Small intestine (tissue), 7 donors: ENCODE measurements at regions not wholly inside any gene's neighbourhood (a gene's known extent, or its start where the extent isn't known, plus 50 kb on each side); places are given as distances from the start of the nearest gene placed in this dataset.

ENCODE experiments used
- DNase-seq, 2 donors: peaks; one replicate each; pipeline versions ENCODE4 v3.0.0 to v3.0.0-alpha.2; 2013
- FAIRE-seq: peaks from 2 replicates; lab custom pipeline; 2012; peaks lifted over from hg19 to GRCh38; lab: Jason Lieb, UNC
- H3K27ac ChIP-seq, 3 donors: one replicate each; pipeline ENCODE4 v1.5.1; 2013; ENCODE audit warnings: low read length in 2 of 3, mild to moderate bottlenecking in 2 of 3, control low read depth in 1 of 3, inconsistent platforms in 1 of 3, low read depth in 1 of 3, moderate library complexity in 1 of 3
- H3K27me3 ChIP-seq, 3 donors: one replicate each; pipeline ENCODE4 v1.6.1; 2013; ENCODE audit warnings: low read length in 3 of 3, inconsistent platforms in 1 of 3; ENCODE audit not compliant: control insufficient read depth in 3 of 3, insufficient read depth in 3 of 3
- H3K36me3 ChIP-seq, 3 donors: one replicate each; pipeline ENCODE4 v1.6.1; 2013; ENCODE audit warnings: low read length in 3 of 3, inconsistent platforms in 1 of 3, low read depth in 1 of 3, mild to moderate bottlenecking in 1 of 3, moderate library complexity in 1 of 3; ENCODE audit not compliant: control insufficient read depth in 3 of 3, insufficient read depth in 2 of 3
- H3K4me1 ChIP-seq, 3 donors: one replicate each; pipeline ENCODE4 v1.6.1; 2013; ENCODE audit warnings: low read length in 2 of 3, inconsistent platforms in 1 of 3, low read depth in 1 of 3, mild to moderate bottlenecking in 1 of 3, moderate library complexity in 1 of 3; ENCODE audit not compliant: control insufficient read depth in 3 of 3, insufficient read depth in 2 of 3
- H3K4me3 ChIP-seq, 3 donors: one replicate each; pipeline ENCODE4 v1.5.1; 2013; ENCODE audit warnings: low read length in 3 of 3, control low read depth in 1 of 3, inconsistent platforms in 1 of 3, low read depth in 1 of 3, mild to moderate bottlenecking in 1 of 3, moderate library complexity in 1 of 3
- H3K9me3 ChIP-seq, 2 donors: one replicate each; pipeline ENCODE4 v1.6.1; 2013; ENCODE audit warnings: low read depth in 1 of 2, low read length in 1 of 2; ENCODE audit not compliant: control insufficient read depth in 2 of 2, insufficient read depth in 1 of 2
- WGBS, 3 donors: extraction: QIAGEN DNeasy Blood & Tissue Kit; methylation state at CpG; one replicate each; pipeline ENCODE4 v1.1.7; 2013; 5-methylcytosine and 5-hydroxymethylcytosine counted together
- donor health status: healthy with polysubstance abuse.
- donor health status: control.
- donor health status: control.
- donor health status: Bipolar disorder and iron deficiency.
- donor health status: healthy.

GRCh38 chr2:120785228-120785966, 49.7 kb downstream of the GLI2 start:
- WGBS, 3 donors = 78 to 83% (median 80%) methylated on average over 8 to 10 of the region's 10 CpGs
- H3K4me1 ChIP-seq = peaks cover 0 to 29% (median 0%) of the 10 kb centered on the region in 3 donors
- no peaks in the 10 kb centered on the region for H3K9me3 ChIP-seq
- FAIRE-seq (no peak), DNase-seq (no peak)
- H3K27me3 ChIP-seq = peaks cover 0 to 8% (median 0%) of the 10 kb centered on the region in 3 donors
- no peak overlapping the region for H3K27ac ChIP-seq
- H3K4me3 ChIP-seq = no peak overlapping the region
- peaks cover 0 to 2% (median 0%) of the 10 kb centered on the region in 3 donors for H3K36me3 ChIP-seq

DNA sequence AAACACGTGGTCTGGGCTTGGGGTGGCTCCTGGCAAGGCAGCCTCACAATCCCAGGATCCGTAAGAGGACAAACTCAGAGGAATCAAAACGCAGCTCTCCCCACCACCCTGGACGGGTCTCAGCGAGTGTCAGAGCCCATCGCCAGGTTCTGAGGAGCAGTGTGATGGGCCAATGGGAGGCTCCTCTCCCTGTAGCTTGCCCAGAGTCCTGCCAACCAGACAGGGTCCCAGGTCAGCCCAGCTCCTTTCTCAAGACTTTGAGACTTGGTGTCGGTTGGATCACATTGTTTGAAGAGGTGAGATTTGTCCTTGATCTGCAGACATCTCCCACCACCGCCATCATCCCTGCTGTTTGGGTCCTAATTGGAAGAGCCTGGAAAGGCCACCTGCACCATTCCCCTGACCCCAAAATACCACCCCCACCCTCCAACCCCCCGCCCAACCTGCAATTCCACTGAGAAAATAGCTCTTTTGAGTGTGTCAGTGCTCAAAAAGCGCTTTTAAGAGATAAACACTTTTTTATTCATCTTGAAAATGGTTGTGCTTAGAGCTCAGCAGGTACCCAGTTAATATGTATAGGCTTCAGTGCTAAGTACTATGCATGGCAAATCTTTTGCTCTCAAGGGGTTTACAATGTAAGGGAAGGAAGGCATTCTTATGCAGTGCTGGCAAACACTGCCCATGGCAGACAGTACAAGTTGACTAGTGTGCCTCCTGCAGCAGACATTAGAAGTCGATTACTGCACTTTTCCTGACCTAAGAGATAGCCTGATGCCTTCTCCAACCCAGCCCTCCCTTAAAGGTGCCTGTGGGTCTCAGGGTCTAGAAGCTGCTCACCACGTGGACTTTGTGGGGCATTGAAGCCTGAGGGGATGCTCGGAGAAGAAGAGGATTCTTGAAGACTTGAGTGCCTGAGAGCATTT, 50.6 kb downstream of the GLI2 start:
- no peak overlapping the region for H3K4me3 ChIP-seq
- no peak for DNase-seq
- peak overlapping the region in 1 of 3 donors; percentile 87 for H3K27ac ChIP-seq
- no peak for FAIRE-seq
- peaks cover 0 to 29% (median 0%) of the 10 kb centered on the region in 3 donors for H3K4me1 ChIP-seq
- no peaks in the 10 kb centered on the region for H3K9me3 ChIP-seq
- 87 to 88% (median 87%) methylated on average over 13 of the region's 13 CpGs for WGBS, 3 donors
- H3K27me3 ChIP-seq = peaks cover 0 to 7% (median 0%) of the 10 kb centered on the region in 3 donors
- peaks cover 0 to 2% (median 0%) of the 10 kb centered on the region in 3 donors for H3K36me3 ChIP-seq

GRCh38 chr2:120787111-120787821, 51.6 kb downstream of the GLI2 start:
- H3K27ac ChIP-seq = peak overlapping the region in 1 of 3 donors; percentile 87
- no peak overlapping the region for H3K4me3 ChIP-seq
- no peaks in the 10 kb centered on the region for H3K9me3 ChIP-seq
- FAIRE-seq = no peak
- peaks cover 0 to 7% (median 0%) of the 10 kb centered on the region in 3 donors for H3K27me3 ChIP-seq
- peaks cover 0 to 2% (median 0%) of the 10 kb centered on the region in 3 donors for H3K36me3 ChIP-seq
- WGBS, 3 donors = 67 to 81% (median 75%) methylated on average over 15 of the region's 15 CpGs
- peak in 1 of 2 donors; percentile 71 for DNase-seq
- H3K4me1 ChIP-seq = peaks cover 0 to 29% (median 0%) of the 10 kb centered on the region in 3 donors

- Histone ChIP-seq H3K27me3 (peaks cover 0 to 3% (median 0%) of the 10 kb centered on the region in 3 donors), H3K4me1 (peaks cover 0 to 29% (median 0%) of the 10 kb centered on the region in 3 donors), H3K4me3 (no peak overlapping the region), H3K27ac (peak overlapping the region in 1 of 3 donors; percentile 87), H3K36me3 (peaks cover 0 to 2% (median 0%) of the 10 kb centered on the region in 3 donors), H3K9me3 (no peaks in the 10 kb centered on the region)
- WGBS, 3 donors = 40 to 58% (median 51%) methylated on average over 10 of the region's 10 CpGs
- DNase-seq (peak; percentile 70 to 73), FAIRE-seq (no peak)
Measured at GRCh38 chr2:120787822-120788700, 52.4 kb downstream of the GLI2 start.

GRCh38 chr2:120791243-120791961, 55.7 kb downstream of the GLI2 start:
- DNase-seq = no peak
- 85 to 87% (median 86%) methylated on average over 14 of the region's 14 CpGs for WGBS, 3 donors
- no peak for FAIRE-seq
- no peak overlapping the region for H3K27ac ChIP-seq
- no peaks in the 10 kb centered on the region for H3K9me3 ChIP-seq
- peaks cover 0 to 5% (median 0%) of the 10 kb centered on the region in 3 donors for H3K27me3 ChIP-seq
- H3K36me3 ChIP-seq = peaks cover 0 to 2% (median 0%) of the 10 kb centered on the region in 3 donors
- H3K4me3 ChIP-seq = no peak overlapping the region
- H3K4me1 ChIP-seq = peaks cover 0 to 29% (median 0%) of the 10 kb centered on the region in 3 donors

- Histone ChIP-seq H3K27me3 (peaks cover 0 to 7% (median 0%) of the 10 kb centered on the region in 3 donors), H3K36me3 (peaks cover 0 to 2% (median 0%) of the 10 kb centered on the region in 3 donors), H3K4me3 (no peak overlapping the region), H3K27ac (no peak overlapping the region), H3K9me3 (no peaks in the 10 kb centered on the region), H3K4me1 (peaks cover 0 to 24% (median 0%) of the 10 kb centered on the region in 3 donors)
- FAIRE-seq = no peak
- WGBS, 3 donors = 59 to 76% (median 71%) methylated on average over 11 of the region's 11 CpGs
- DNase-seq = no peak
Measured at GRCh38 chr2:120791962-120792297, 56.3 kb downstream of the GLI2 start.
